ENCODE measurements at regions not wholly inside any gene's neighbourhood (a gene's known extent, or its start where the extent isn't known, plus 50 kb on each side); places are given as distances from the start of the nearest gene placed in this dataset.

GRCh38 chr3:159534496-159534895 is 454.1 kb upstream of the IL12A start:
- TF ChIP-seq NFE2L1 (tag; IDR thresholded peaks at IDR 0.05; ENCODE audit: borderline replicate concordance, low read depth) (no peak), MYBL2 (IDR thresholded peaks at IDR 0.05; ENCODE audit: low read depth) (no peak), MYBL2 (CRISPR knock-in tag; IDR thresholded peaks at IDR 0.05; ENCODE audit: borderline replicate concordance) (no peak), PYGO2 (tag; IDR thresholded peaks at IDR 0.05) (no peak), CTCF (IDR thresholded peaks at IDR 0.05 in 2 of 3, conservative IDR thresholded peaks at IDR 0.05 in 1 of 3; ENCODE audit: insufficient read depth in 2 of 3, low read depth in 1 of 3, low read length in 3 of 3) (no peak), ZZZ3 (IDR thresholded peaks at IDR 0.05) (no peak), TAF1 (IDR thresholded peaks at IDR 0.05; ENCODE audit: control insufficient read depth, extremely low read depth, insufficient read depth, low read length, severe bottlenecking) (no peak), BHLHE40 (IDR thresholded peaks at IDR 0.05; ENCODE audit: low read length) (no peak), SETDB1 (IDR thresholded peaks at IDR 0.05; ENCODE audit: low read length) (no peak), TBP (optimal IDR thresholded peaks at IDR 0.05; ENCODE audit: low read depth, low read length) (no peak), POLR2A (conservative IDR thresholded peaks at IDR 0.05) (no peak), ZNF644 (tag; IDR thresholded peaks at IDR 0.05; ENCODE audit: low read depth) (no peak), PTBP1 (IDR thresholded peaks at IDR 0.05; ENCODE audit: low read depth, low read length) (no peak)
